PFSK-1 (cell line): ENCODE measurements at regions not wholly inside any gene's neighbourhood (a gene's known extent, or its start where the extent isn't known, plus 50 kb on each side); places are given as distances from the start of the nearest gene placed in this dataset.

Source experiments
- FOXP2 ChIP-seq: optimal IDR thresholded peaks from 2 replicates; pipeline ENCODE3; 2011; ENCODE audit warnings: borderline replicate concordance, control low read depth, inconsistent platforms; ENCODE audit not compliant: insufficient read depth; ENCODE audit errors: extremely low read length, extremely low read depth
- POLR2AphosphoS5 ChIP-seq: IDR thresholded peaks from 2 replicates; pipeline ENCODE4 v1.6.1; 2012; ENCODE audit warnings: low read depth, mild to moderate bottlenecking, control low read depth, low read length, moderate library complexity
- SIN3A ChIP-seq: IDR thresholded peaks from 2 replicates; pipeline ENCODE4 v1.6.1; 2012; ENCODE audit warnings: mild to moderate bottlenecking, low read length, moderate library complexity, borderline replicate concordance; ENCODE audit not compliant: insufficient read depth
- TAF1 ChIP-seq: IDR thresholded peaks from 2 replicates; pipeline ENCODE4 v1.6.1; 2012; ENCODE audit warnings: low read length, control low read depth, borderline replicate concordance; ENCODE audit not compliant: insufficient read depth
- TF ChIP-seq, protein P1 (sequence below), 2 experiments: IDR thresholded peaks; 2 replicates each; pipeline versions ENCODE4 v1.6.1 to v1.8.0; 2011 to 2012; ENCODE audit warnings: low read depth in 2 of 2, low read length in 2 of 2, control low read depth in 1 of 2, inconsistent platforms in 1 of 2, mild to moderate bottlenecking in 1 of 2, moderate library complexity in 1 of 2; ENCODE audit not compliant: insufficient read depth in 1 of 2

DNA sequence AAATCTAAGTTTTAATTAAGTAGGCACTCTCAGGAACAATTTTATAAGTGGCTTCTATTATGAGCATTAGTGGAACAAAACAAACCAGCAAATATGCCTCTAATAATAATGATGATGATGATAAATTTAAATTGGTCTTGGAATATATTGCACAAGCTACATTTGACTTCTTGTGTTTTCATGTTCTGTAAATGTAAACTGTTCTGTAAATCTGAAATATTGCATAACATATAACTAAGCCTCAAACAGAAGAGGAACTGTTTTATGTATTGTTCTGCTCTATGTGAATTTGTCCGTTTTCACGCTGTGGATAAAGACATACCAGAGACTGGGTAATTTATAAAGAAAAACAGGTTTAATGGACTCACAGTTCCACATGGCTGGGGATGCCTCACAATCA lies 625.2 kb upstream of the CELF2 start:
- TF ChIP-seq TAF1 (no peak), POLR2AphosphoS5 (no peak), SIN3A (no peak), FOXP2 (no peak)
- TF ChIP-seq, protein P1, sequence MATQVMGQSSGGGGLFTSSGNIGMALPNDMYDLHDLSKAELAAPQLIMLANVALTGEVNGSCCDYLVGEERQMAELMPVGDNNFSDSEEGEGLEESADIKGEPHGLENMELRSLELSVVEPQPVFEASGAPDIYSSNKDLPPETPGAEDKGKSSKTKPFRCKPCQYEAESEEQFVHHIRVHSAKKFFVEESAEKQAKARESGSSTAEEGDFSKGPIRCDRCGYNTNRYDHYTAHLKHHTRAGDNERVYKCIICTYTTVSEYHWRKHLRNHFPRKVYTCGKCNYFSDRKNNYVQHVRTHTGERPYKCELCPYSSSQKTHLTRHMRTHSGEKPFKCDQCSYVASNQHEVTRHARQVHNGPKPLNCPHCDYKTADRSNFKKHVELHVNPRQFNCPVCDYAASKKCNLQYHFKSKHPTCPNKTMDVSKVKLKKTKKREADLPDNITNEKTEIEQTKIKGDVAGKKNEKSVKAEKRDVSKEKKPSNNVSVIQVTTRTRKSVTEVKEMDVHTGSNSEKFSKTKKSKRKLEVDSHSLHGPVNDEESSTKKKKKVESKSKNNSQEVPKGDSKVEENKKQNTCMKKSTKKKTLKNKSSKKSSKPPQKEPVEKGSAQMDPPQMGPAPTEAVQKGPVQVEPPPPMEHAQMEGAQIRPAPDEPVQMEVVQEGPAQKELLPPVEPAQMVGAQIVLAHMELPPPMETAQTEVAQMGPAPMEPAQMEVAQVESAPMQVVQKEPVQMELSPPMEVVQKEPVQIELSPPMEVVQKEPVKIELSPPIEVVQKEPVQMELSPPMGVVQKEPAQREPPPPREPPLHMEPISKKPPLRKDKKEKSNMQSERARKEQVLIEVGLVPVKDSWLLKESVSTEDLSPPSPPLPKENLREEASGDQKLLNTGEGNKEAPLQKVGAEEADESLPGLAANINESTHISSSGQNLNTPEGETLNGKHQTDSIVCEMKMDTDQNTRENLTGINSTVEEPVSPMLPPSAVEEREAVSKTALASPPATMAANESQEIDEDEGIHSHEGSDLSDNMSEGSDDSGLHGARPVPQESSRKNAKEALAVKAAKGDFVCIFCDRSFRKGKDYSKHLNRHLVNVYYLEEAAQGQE (IDR thresholded peaks at IDR 0.05; ENCODE audit: insufficient read depth in 1 of 2, low read depth in 2 of 2, low read length in 2 of 2) = no peak

DNA sequence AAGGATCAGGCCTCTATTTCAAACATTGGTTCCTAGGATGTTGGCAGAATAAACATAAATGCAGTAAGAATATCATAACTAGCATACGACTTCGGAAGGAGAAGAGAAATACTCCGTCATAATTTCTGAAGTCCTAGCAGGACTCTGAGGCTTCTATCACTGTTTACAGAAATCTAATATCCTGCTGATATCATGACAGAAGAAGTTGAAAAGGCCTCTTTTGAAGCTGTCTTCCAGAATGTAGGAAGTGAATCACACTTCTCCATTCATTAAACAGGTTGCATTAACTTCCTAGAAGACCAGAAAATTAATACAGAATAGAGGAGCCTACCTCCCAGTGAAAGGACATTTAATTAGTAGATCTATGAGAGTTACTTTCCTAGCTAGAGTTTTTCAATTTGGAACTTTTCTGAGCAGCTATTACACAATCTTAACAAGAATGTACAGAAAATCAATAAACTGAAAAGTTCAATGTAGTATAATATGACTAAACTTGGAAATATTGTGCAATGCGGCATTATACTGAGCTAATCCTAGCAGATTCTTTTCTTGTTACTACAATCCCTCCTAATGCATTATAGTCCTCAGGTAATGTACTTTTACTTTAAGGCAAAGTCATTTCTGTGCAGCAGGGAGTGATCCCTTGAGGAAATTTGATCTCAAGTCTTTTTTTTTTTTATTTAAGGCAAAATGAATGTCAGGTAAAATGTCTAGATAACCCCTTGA lies 622.6 kb upstream of the CELF2 start:
- TF ChIP-seq FOXP2 (no peak), POLR2AphosphoS5 (no peak), TAF1 (no peak), SIN3A (no peak)
- TF ChIP-seq, protein P1 (IDR thresholded peaks at IDR 0.05; ENCODE audit: insufficient read depth in 1 of 2, low read depth in 2 of 2, low read length in 2 of 2) = no peak

DNA sequence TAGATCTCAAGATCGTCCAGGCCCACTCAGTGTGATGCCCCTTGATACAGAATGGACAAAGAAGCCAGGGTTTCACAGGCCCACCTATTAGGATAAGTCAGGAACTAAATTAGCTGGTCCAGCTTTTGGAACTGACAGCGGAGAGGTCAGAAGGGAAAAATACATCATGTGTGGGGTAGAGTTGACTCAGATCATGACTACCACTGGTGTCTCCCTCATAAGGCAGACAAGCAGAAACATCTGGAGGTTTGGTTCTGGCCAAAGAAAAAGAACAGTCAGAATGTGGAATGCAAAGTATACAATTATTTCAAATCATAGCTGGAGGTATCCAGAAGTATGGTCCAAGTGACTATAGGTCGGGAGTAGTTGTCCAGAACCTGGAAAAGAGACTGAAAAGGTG lies 621.1 kb upstream of the CELF2 start:
- TF ChIP-seq TAF1 = no peak
- no peak for TF ChIP-seq POLR2AphosphoS5
- TF ChIP-seq, protein P1 (IDR thresholded peaks at IDR 0.05; ENCODE audit: insufficient read depth in 1 of 2, low read depth in 2 of 2, low read length in 2 of 2) = no peak
- TF ChIP-seq SIN3A = no peak
- TF ChIP-seq FOXP2 = no peak

DNA sequence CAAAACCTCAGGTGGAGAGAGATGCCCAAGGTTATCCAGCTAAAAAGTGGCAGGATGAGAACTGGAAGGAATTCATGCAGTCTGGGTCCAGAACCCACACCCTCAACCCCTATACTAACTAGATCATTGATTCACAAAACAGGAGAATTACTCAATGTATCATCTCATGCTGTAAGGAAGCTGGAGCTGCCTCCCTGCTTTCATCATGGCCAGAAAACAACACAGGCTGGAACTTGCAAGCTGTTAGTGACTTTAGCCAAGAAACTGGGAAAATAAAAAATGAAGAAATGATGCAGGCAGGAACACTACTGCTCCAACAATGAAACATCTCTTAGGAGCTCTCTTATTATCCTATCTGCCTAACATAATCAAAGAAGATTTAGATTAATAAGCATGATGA lies 619.8 kb upstream of the CELF2 start:
- TF ChIP-seq FOXP2 (no peak), SIN3A (no peak), TAF1 (no peak), POLR2AphosphoS5 (no peak)
- TF ChIP-seq, protein P1 (IDR thresholded peaks at IDR 0.05; ENCODE audit: insufficient read depth in 1 of 2, low read depth in 2 of 2, low read length in 2 of 2) = no peak

DNA sequence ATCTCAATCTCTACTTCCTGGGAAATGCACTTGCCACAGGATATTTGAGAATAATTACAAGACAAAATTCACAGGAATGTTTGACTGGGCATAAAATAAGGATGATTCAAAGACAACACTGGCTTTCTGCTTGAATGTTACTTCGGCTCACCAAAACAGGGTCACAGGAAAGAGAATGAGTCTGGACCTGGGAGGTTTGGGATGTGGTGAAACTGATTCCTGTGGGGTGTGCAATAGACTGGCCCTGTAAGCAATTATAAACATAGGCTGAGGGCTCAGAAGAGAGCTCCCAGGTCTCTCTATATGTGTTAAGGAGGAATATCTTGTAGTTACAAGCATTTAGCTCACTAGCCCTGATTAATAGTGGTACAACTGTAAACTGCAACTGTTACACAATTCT lies 613.9 kb upstream of the CELF2 start:
- TF ChIP-seq TAF1 = no peak
- no peak for TF ChIP-seq POLR2AphosphoS5
- TF ChIP-seq SIN3A = no peak
